ENCODE measurements at regions not wholly inside any gene's neighbourhood (a gene's known extent, or its start where the extent isn't known, plus 50 kb on each side); places are given as distances from the start of the nearest gene placed in this dataset.

GRCh38 chr15:70237626-70238025 lies 139.9 kb upstream of the TLE3 start:
- no peak for TF ChIP-seq CTCF (conservative IDR thresholded peaks at IDR 0.05 in 1 of 2, IDR thresholded peaks at IDR 0.05 in 1 of 2; ENCODE audit: low read depth in 1 of 2, low read length in 2 of 2)
- no peak for TF ChIP-seq EZH2 (IDR thresholded peaks at IDR 0.05; ENCODE audit: low read length, missing control alignments)
- H4K20me1 ChIP-seq (ENCODE audit: control insufficient read depth, extremely low read depth, insufficient read depth, low read length), result no peaks in the 10 kb centered on the region
- peaks cover 3% of the 10 kb centered on the region for H3K27me3 ChIP-seq (ENCODE audit: control insufficient read depth, insufficient read depth, low read length)
- H3K9me3 ChIP-seq (ENCODE audit: control insufficient read depth, insufficient read depth, low read depth, low read length), result no peaks in the 10 kb centered on the region
- H3K79me2 ChIP-seq (ENCODE audit: control insufficient read depth, insufficient read depth, low read length), result no peaks in the 10 kb centered on the region
- H3K27ac ChIP-seq (ENCODE audit: insufficient read depth, low read length), result no peak overlapping the region
- H3K4me3 ChIP-seq (replicated peaks in 1 of 4; ENCODE audit: control extremely low read depth in 1 of 4, insufficient read depth in 1 of 4, low read depth in 3 of 4, low read length in 4 of 4), result no peak overlapping the region
- H3K36me3 ChIP-seq (ENCODE audit: control insufficient read depth, insufficient read depth, low read length), result no peaks in the 10 kb centered on the region
- no peak overlapping the region for H3K4me2 ChIP-seq (ENCODE audit: extremely low read depth, insufficient read depth, low read length)
- DNase-seq (ENCODE audit: low read depth in 2 of 2), result no peak
- no peak overlapping the region for H3K9ac ChIP-seq (ENCODE audit: insufficient read depth, low read length)
- no peak overlapping the region for H2AFZ ChIP-seq (ENCODE audit: low read length)
- H3K4me1 ChIP-seq (ENCODE audit: control insufficient read depth, extremely low read depth, insufficient read depth, low read length), result peaks cover 10% of the 10 kb centered on the region

GRCh38 chr15:70236341-70237086 lies 138.8 kb upstream of the TLE3 start:
- DNase-seq (ENCODE audit: low read depth in 2 of 2), result peak; percentile 15 to 88
- H3K4me1 ChIP-seq (ENCODE audit: control insufficient read depth, extremely low read depth, insufficient read depth, low read length), result peaks cover 10% of the 10 kb centered on the region
- H3K4me2 ChIP-seq (ENCODE audit: extremely low read depth, insufficient read depth, low read length), result no peak overlapping the region
- no peak overlapping the region for H3K9ac ChIP-seq (ENCODE audit: insufficient read depth, low read length)
- no peaks in the 10 kb centered on the region for H4K20me1 ChIP-seq (ENCODE audit: control insufficient read depth, extremely low read depth, insufficient read depth, low read length)
- no peak overlapping the region for H2AFZ ChIP-seq (ENCODE audit: low read length)
- H3K9me3 ChIP-seq (ENCODE audit: control insufficient read depth, insufficient read depth, low read depth, low read length), result no peaks in the 10 kb centered on the region
- no peak for TF ChIP-seq EZH2 (IDR thresholded peaks at IDR 0.05; ENCODE audit: low read length, missing control alignments)
- TF ChIP-seq CTCF (conservative IDR thresholded peaks at IDR 0.05 in 1 of 2, IDR thresholded peaks at IDR 0.05 in 1 of 2; ENCODE audit: low read depth in 1 of 2, low read length in 2 of 2), result no peak
- H3K36me3 ChIP-seq (ENCODE audit: control insufficient read depth, insufficient read depth, low read length), result no peaks in the 10 kb centered on the region
- H3K4me3 ChIP-seq (replicated peaks in 1 of 4; ENCODE audit: control extremely low read depth in 1 of 4, insufficient read depth in 1 of 4, low read depth in 3 of 4, low read length in 4 of 4), result no peak overlapping the region
- H3K27ac ChIP-seq (ENCODE audit: insufficient read depth, low read length), result no peak overlapping the region
- peaks cover 3% of the 10 kb centered on the region for H3K27me3 ChIP-seq (ENCODE audit: control insufficient read depth, insufficient read depth, low read length)
- no peaks in the 10 kb centered on the region for H3K79me2 ChIP-seq (ENCODE audit: control insufficient read depth, insufficient read depth, low read length)

GRCh38 chr15:70235347-70235746 lies 137.6 kb upstream of the TLE3 start:
- Histone ChIP-seq H4K20me1 (ENCODE audit: control insufficient read depth, extremely low read depth, insufficient read depth, low read length) (no peaks in the 10 kb centered on the region), H3K79me2 (ENCODE audit: control insufficient read depth, insufficient read depth, low read length) (no peaks in the 10 kb centered on the region), H3K4me3 (replicated peaks in 1 of 4; ENCODE audit: control extremely low read depth in 1 of 4, insufficient read depth in 1 of 4, low read depth in 3 of 4, low read length in 4 of 4) (no peak overlapping the region), H3K4me1 (ENCODE audit: control insufficient read depth, extremely low read depth, insufficient read depth, low read length) (peaks cover 10% of the 10 kb centered on the region), H3K36me3 (ENCODE audit: control insufficient read depth, insufficient read depth, low read length) (no peaks in the 10 kb centered on the region), H3K27me3 (ENCODE audit: control insufficient read depth, insufficient read depth, low read length) (peaks cover 3% of the 10 kb centered on the region), H3K9ac (ENCODE audit: insufficient read depth, low read length) (no peak overlapping the region), H3K27ac (ENCODE audit: insufficient read depth, low read length) (no peak overlapping the region), H3K9me3 (ENCODE audit: control insufficient read depth, insufficient read depth, low read depth, low read length) (no peaks in the 10 kb centered on the region), H2AFZ (ENCODE audit: low read length) (no peak overlapping the region), H3K4me2 (ENCODE audit: extremely low read depth, insufficient read depth, low read length) (no peak overlapping the region)
- DNase-seq (ENCODE audit: low read depth in 2 of 2), result no peak
- TF ChIP-seq CTCF (conservative IDR thresholded peaks at IDR 0.05 in 1 of 2, IDR thresholded peaks at IDR 0.05 in 1 of 2; ENCODE audit: low read depth in 1 of 2, low read length in 2 of 2) (no peak), EZH2 (IDR thresholded peaks at IDR 0.05; ENCODE audit: low read length, missing control alignments) (no peak)
